B cell (primary cell): ENCODE measurements at regions not wholly inside any gene's neighbourhood (a gene's known extent, or its start where the extent isn't known, plus 50 kb on each side); places are given as distances from the start of the nearest gene placed in this dataset.

Experiments used
- CTCF ChIP-seq: fragments of 200-600 bp; IDR thresholded peaks from one replicate; pipeline ENCODE4 v1.8.0; 2022; ENCODE audit warnings: antibody characterized with exemption, mild to moderate bottlenecking
- EZH2 ChIP-seq: IDR thresholded peaks from 2 replicates; pipeline ENCODE4 v1.6.1; 2012; ENCODE audit warnings: borderline replicate concordance, low read depth, mild to moderate bottlenecking, moderate library complexity, low read length; ENCODE audit not compliant: insufficient read depth, poor library complexity, severe bottlenecking

- no peak for TF ChIP-seq CTCF
- no peak for TF ChIP-seq EZH2
Measured at GRCh38 chr7:128178611-128179010, 62.5 kb upstream of the LEP start.
